OCI-LY3 (cell line): ENCODE measurements at regions not wholly inside any gene's neighbourhood (a gene's known extent, or its start where the extent isn't known, plus 50 kb on each side); places are given as distances from the start of the nearest gene placed in this dataset.

Experiments
- EZH2phosphoT487 ChIP-seq: fragments of 200-600 bp; shearing (Covaris generic); IDR thresholded peaks from 2 replicates; pipeline ENCODE4 v1.6.1; 2018; ENCODE audit warnings: antibody characterized with exemption, mixed run types, low read depth
- TF ChIP-seq, protein P1 (sequence below): fragments of 200-600, 300-600 bp; sonication (generic); IDR thresholded peaks from 2 replicates; pipeline ENCODE4 v1.5.1; 2014; ENCODE audit warnings: antibody characterized with exemption, low read length, low read depth

DNA sequence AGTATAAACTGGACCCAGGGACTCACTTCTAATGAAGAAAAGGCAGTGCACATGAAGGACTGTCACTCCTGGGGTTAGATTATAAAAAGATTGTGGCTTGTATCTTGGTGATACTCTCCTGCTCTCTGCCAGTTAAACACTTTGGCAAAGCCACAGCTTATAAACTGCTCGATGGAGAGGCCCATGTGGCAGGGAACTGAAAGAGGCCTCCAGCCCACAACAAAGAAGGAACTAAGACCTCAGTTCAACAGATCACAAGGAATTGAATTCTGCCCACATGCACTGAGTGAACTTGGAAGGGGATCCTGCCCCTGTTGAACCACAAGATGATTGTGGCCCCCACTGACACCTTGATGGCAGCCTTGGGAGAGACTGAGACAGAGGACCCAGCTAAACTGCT lies 363.8 kb downstream of the CBLN4 start:
- TF ChIP-seq, protein P1, sequence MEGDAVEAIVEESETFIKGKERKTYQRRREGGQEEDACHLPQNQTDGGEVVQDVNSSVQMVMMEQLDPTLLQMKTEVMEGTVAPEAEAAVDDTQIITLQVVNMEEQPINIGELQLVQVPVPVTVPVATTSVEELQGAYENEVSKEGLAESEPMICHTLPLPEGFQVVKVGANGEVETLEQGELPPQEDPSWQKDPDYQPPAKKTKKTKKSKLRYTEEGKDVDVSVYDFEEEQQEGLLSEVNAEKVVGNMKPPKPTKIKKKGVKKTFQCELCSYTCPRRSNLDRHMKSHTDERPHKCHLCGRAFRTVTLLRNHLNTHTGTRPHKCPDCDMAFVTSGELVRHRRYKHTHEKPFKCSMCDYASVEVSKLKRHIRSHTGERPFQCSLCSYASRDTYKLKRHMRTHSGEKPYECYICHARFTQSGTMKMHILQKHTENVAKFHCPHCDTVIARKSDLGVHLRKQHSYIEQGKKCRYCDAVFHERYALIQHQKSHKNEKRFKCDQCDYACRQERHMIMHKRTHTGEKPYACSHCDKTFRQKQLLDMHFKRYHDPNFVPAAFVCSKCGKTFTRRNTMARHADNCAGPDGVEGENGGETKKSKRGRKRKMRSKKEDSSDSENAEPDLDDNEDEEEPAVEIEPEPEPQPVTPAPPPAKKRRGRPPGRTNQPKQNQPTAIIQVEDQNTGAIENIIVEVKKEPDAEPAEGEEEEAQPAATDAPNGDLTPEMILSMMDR: no peak
- TF ChIP-seq EZH2phosphoT487: no peak
